Stimulated activated CD4-positive, alpha-beta T cell treated with anti-CD3 and anti-CD28 coated beads, Interleukin-2, amount 100 ng/mL, for 4 hours (primary cell): ENCODE measurements at regions not wholly inside any gene's neighbourhood (a gene's known extent, or its start where the extent isn't known, plus 50 kb on each side); places are given as distances from the start of the nearest gene placed in this dataset.
"Not testable (repeated sequence)": the region's sequence is repeated elsewhere in the genome, so short reads cannot be mapped to it uniquely, and the experiment has no call there.

Experiments
- DNase-seq: peaks from one replicate; pipeline ENCODE4 v3.0.0-alpha.2; 2020; ENCODE audit warnings: low read depth

- no peak for DNase-seq
Observed at GRCh38 chr7:152502813-152503790, 67.3 kb upstream of the KMT2C start.

DNA sequence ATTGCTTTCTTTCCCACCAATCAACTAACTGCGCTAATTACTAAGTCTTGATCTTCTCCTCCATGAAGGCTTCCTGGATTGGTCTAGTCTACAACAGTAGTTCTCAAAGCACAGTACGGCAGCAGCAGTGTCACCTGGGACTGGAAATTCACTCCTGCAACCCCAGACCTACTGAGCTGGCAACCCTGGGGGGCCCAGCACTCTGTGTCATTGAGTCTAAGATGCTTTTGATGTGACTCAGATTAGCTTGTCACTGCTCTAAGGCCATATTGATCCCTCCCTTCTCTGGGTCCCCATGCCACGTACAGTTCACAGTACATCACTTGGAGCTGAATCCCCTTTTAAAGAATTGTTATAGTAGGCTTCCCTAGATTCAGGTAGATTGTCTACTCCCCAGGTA, 65.7 kb upstream of the KMT2C start:
- DNase-seq = no peak

DNA sequence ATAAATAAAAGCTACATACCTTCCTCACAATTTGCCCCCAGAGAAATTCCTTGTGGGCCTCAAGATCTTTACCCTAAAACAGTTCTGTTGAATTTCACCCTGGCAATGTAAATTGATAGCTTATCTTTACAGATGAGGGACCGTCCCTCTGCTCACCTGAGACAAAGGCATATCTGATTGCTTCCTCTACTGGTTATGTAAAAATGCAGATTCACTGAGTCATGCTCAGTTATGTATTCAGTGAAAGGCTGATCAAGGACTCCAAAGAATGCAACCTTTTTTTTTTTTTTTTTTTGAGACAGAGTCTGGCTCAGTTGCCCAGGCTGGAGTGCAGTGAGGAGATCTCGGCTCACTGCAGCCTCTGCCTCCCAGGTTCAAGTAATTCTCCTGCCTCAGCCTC, 64.2 kb upstream of the KMT2C start:
- DNase-seq = not testable (repeated sequence)

- DNase-seq = no peak
Observed at GRCh38 chr7:152495867-152496266, 60.1 kb upstream of the KMT2C start.

GRCh38 chr7:152492952-152493351, 57.1 kb upstream of the KMT2C start:
- DNase-seq = no peak

DNA sequence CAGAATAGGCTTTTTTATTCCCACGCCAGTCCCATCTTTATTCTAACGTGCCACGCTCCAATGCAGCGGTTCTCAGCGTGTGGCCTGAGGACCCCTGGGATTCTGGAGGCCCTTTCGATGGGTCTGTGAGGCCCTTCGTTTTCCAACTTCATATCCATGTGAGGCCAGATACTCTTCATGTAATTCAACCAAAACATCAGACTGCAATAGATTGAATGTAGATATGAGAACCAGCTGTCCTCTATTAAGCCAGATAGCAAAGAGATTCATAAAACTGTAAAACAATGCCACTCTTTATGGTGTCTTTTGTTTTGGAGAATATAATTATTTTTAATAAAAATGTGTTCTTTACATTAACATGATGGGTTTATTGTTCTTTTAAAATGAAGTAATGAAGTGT, 53.2 kb upstream of the KMT2C start:
- DNase-seq = no peak

- DNase-seq = no peak
Observed at GRCh38 chr7:152486968-152487367, 51.2 kb upstream of the KMT2C start.

DNA sequence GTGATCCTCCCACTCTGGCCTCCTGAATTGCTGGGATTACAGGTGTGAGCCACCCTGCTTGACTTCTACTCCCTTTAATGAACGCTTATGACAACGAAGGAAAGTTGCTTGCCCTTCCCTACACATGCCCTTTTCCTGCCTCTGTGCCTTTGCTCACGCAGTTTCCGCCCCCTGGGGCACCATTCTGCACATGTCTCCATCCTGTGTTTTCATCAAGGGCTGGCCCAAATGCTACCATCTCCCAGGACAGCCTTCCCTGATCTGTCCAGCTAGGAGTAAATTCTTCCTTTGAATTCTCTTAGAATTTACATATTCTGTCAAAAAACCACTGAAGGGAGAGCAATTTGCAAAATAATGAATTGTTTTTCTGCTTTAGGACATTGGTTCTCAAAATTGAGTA, 50.0 kb upstream of the KMT2C start:
- DNase-seq = no peak
